Nephron (organoid): ENCODE measurements at regions not wholly inside any gene's neighbourhood (a gene's known extent, or its start where the extent isn't known, plus 50 kb on each side); places are given as distances from the start of the nearest gene placed in this dataset.
"Not testable (repeated sequence)": the region's sequence is repeated elsewhere in the genome, so short reads cannot be mapped to it uniquely, and the experiment has no call there.

ENCODE experiments used
- H3K27ac Mint-ChIP-seq, 3 experiments: 2 replicates each; pipeline ENCODE4 v1.8.0; 2020; ENCODE audit warnings: mixed read lengths in 3 of 3, mild to moderate bottlenecking in 2 of 3, moderate library complexity in 1 of 3
- H3K27me3 Mint-ChIP-seq: 2 replicates; pipeline ENCODE4 v1.8.0; 2021; ENCODE audit warnings: low read depth, mild to moderate bottlenecking, moderate library complexity, mixed read lengths
- H3K36me3 Mint-ChIP-seq: 2 replicates; pipeline ENCODE4 v1.8.0; 2020; ENCODE audit warnings: low read depth, mixed read lengths
- H3K4me1 Mint-ChIP-seq: 2 replicates; pipeline ENCODE4 v1.8.0; 2020; ENCODE audit warnings: mixed read lengths
- H3K4me3 Mint-ChIP-seq, 3 experiments: 2 replicates each; pipeline ENCODE4 v1.8.0; 2020; ENCODE audit warnings: mild to moderate bottlenecking in 3 of 3, mixed read lengths in 3 of 3, moderate library complexity in 2 of 3
- H3K9me3 Mint-ChIP-seq: 2 replicates; pipeline ENCODE4 v1.8.0; 2020; ENCODE audit warnings: mixed read lengths
- CTCF ChIP-seq, 3 experiments: fragments of 200-600 bp; sonication (generic); IDR thresholded peaks; one replicate each; pipeline ENCODE4 v1.5.0; 2021; ENCODE audit warnings: antibody characterized with exemption in 3 of 3; ENCODE audit not compliant: unreplicated experiment in 3 of 3

- Mint-ChIP-seq H3K9me3 (peaks cover 23% of the 10 kb centered on the region), H3K4me1 (no peaks in the 10 kb centered on the region), H3K27ac (no peak overlapping the region), H3K27me3 (no peaks in the 10 kb centered on the region), H3K4me3 (no peak overlapping the region), H3K36me3 (no peaks in the 10 kb centered on the region)
- TF ChIP-seq CTCF (IDR thresholded peaks at IDR 0.05; ENCODE audit: unreplicated experiment in 3 of 3) = no peak
Measured at GRCh38 chr5:127170918-127171600, 97.8 kb upstream of the C5orf63 start.

- Mint-ChIP-seq H3K36me3 (no peaks in the 10 kb centered on the region), H3K9me3 (peaks cover 25% of the 10 kb centered on the region), H3K4me3 (no peak overlapping the region), H3K27ac (no peak overlapping the region), H3K4me1 (no peaks in the 10 kb centered on the region), H3K27me3 (no peaks in the 10 kb centered on the region)
- TF ChIP-seq CTCF (IDR thresholded peaks at IDR 0.05; ENCODE audit: unreplicated experiment in 3 of 3) = no peak
Measured at GRCh38 chr5:127176769-127177168, 103.5 kb upstream of the C5orf63 start.

GRCh38 chr5:127182631-127183030 is 108.0 kb upstream of the MEGF10 start:
- H3K27ac Mint-ChIP-seq, H3K4me3 Mint-ChIP-seq, H3K36me3 Mint-ChIP-seq: not testable (repeated sequence)

GRCh38 chr5:127183332-127183731 is 107.3 kb upstream of the MEGF10 start:
- Mint-ChIP-seq H3K36me3 (no peaks in the 10 kb centered on the region), H3K27ac (no peak overlapping the region), H3K4me1 (peaks cover 26% of the 10 kb centered on the region), H3K27me3 (no peaks in the 10 kb centered on the region), H3K9me3 (peaks cover 5% of the 10 kb centered on the region), H3K4me3 (no peak overlapping the region)
- no peak for TF ChIP-seq CTCF (IDR thresholded peaks at IDR 0.05; ENCODE audit: unreplicated experiment in 3 of 3)

More at GRCh38 chr5:127182631-127183030, 108.0 kb upstream of the MEGF10 start:
- not testable (repeated sequence) for H3K9me3 Mint-ChIP-seq, H3K27me3 Mint-ChIP-seq
- peaks cover 21% of the 10 kb centered on the region for H3K4me1 Mint-ChIP-seq

GRCh38 chr5:127184851-127185250 is 105.7 kb upstream of the MEGF10 start:
- no peak for TF ChIP-seq CTCF (IDR thresholded peaks at IDR 0.05; ENCODE audit: unreplicated experiment in 3 of 3)
- Mint-ChIP-seq H3K27me3 (no peaks in the 10 kb centered on the region), H3K9me3 (peaks cover 5% of the 10 kb centered on the region), H3K4me3 (no peak overlapping the region), H3K27ac (peak overlapping the region in 2 of 3 experiments; percentile 2 to 56), H3K36me3 (no peaks in the 10 kb centered on the region), H3K4me1 (peaks cover 31% of the 10 kb centered on the region)

- TF ChIP-seq CTCF (IDR thresholded peaks at IDR 0.05; ENCODE audit: unreplicated experiment in 3 of 3) = no peak
- Mint-ChIP-seq H3K27me3 (no peaks in the 10 kb centered on the region), H3K9me3 (peaks cover 3% of the 10 kb centered on the region)
Measured at GRCh38 chr5:127186657-127187056, 103.9 kb upstream of the MEGF10 start.

More at GRCh38 chr5:127186657-127187056, 103.9 kb upstream of the MEGF10 start:
- Mint-ChIP-seq H3K4me3 (no peak overlapping the region), H3K4me1 (peaks cover 35% of the 10 kb centered on the region), H3K36me3 (no peaks in the 10 kb centered on the region), H3K27ac (no peak overlapping the region)
